ENCODE measurements at regions not wholly inside any gene's neighbourhood (a gene's known extent, or its start where the extent isn't known, plus 50 kb on each side); places are given as distances from the start of the nearest gene placed in this dataset.

GRCh38 chr3:6540981-6541380 is 319.9 kb upstream of the GRM7 start:
- no peak for DNase-seq (ENCODE audit: low read depth)

- DNase-seq (ENCODE audit: low read depth), result no peak
These were observed 318.1 kb upstream of the GRM7 start for GRCh38 chr3:6542795-6543194.

GRCh38 chr3:6549296-6549695 is 311.6 kb upstream of the GRM7 start:
- no peak for DNase-seq (ENCODE audit: low read depth)

GRCh38 chr3:6551165-6551564 is 309.8 kb upstream of the GRM7 start:
- no peak for DNase-seq (ENCODE audit: low read depth)

GRCh38 chr3:6560259-6560658 is 300.7 kb upstream of the GRM7 start:
- no peak for DNase-seq (ENCODE audit: low read depth)

GRCh38 chr3:6567241-6567640 is 293.7 kb upstream of the GRM7 start:
- no peak for DNase-seq (ENCODE audit: low read depth)

- DNase-seq (ENCODE audit: low read depth), result no peak
These were observed 291.9 kb upstream of the GRM7 start for GRCh38 chr3:6568999-6569493.

- no peak for DNase-seq (ENCODE audit: low read depth)
These were observed 289.5 kb upstream of the GRM7 start for GRCh38 chr3:6571448-6571847.

- no peak for DNase-seq (ENCODE audit: low read depth)
These were observed 283.3 kb upstream of the GRM7 start for GRCh38 chr3:6577584-6577983.

GRCh38 chr3:6578526-6578925 is 282.4 kb upstream of the GRM7 start:
- DNase-seq (ENCODE audit: low read depth), result no peak

- no peak for DNase-seq (ENCODE audit: low read depth)
These were observed 280.1 kb upstream of the GRM7 start for GRCh38 chr3:6580808-6581207.

- DNase-seq (ENCODE audit: low read depth), result no peak
These were observed 275.6 kb upstream of the GRM7 start for GRCh38 chr3:6585360-6585759.

GRCh38 chr3:6600237-6600636 is 260.7 kb upstream of the GRM7 start:
- no peak for DNase-seq (ENCODE audit: low read depth)

- DNase-seq (ENCODE audit: low read depth), result no peak
These were observed 259.5 kb upstream of the GRM7 start for GRCh38 chr3:6601374-6601773.

- DNase-seq (ENCODE audit: low read depth), result no peak
These were observed 258.6 kb upstream of the GRM7 start for GRCh38 chr3:6602329-6602728.

- DNase-seq (ENCODE audit: low read depth), result no peak
These were observed 255.7 kb upstream of the GRM7 start for GRCh38 chr3:6605227-6605626.

- DNase-seq (ENCODE audit: low read depth), result no peak
These were observed 252.1 kb upstream of the GRM7 start for GRCh38 chr3:6608843-6609242.

GRCh38 chr3:6612034-6612616 is 248.8 kb upstream of the GRM7 start:
- no peak for DNase-seq (ENCODE audit: low read depth)

- DNase-seq (ENCODE audit: low read depth), result no peak
These were observed 238.7 kb upstream of the GRM7 start for GRCh38 chr3:6622260-6622659.

GRCh38 chr3:6622712-6623111 is 238.2 kb upstream of the GRM7 start:
- DNase-seq (ENCODE audit: low read depth), result no peak

- DNase-seq (ENCODE audit: low read depth), result no peak
These were observed 229.5 kb upstream of the GRM7 start for GRCh38 chr3:6631376-6631775.

GRCh38 chr3:6640907-6641306 is 220.0 kb upstream of the GRM7 start:
- DNase-seq (ENCODE audit: low read depth), result no peak

- no peak for DNase-seq (ENCODE audit: low read depth)
These were observed 216.6 kb upstream of the GRM7 start for GRCh38 chr3:6644070-6644929.

Measured in myocyte (in vitro differentiated cells).